H1 (cell line): ENCODE measurements at regions not wholly inside any gene's neighbourhood (a gene's known extent, or its start where the extent isn't known, plus 50 kb on each side); places are given as distances from the start of the nearest gene placed in this dataset.

Experiments
- CTCF ChIA-PET: fragments of 300-600 bp; sonication (Branson Sonifier 250); formaldehyde crosslinking; loops from one replicate; lab custom pipeline; 2021; ENCODE audit not compliant: partially characterized antibody; lab: Charles Lee
- POLR2A ChIA-PET: fragments of 300-600 bp; sonication (Branson Sonifier 250); formaldehyde crosslinking; loops from one replicate; lab custom pipeline; 2021; ENCODE audit warnings: inconsistent platforms; ENCODE audit not compliant: partially characterized antibody; lab: Charles Lee
- DNase-seq, 2 experiments: peaks; one replicate each; pipeline versions ENCODE4 v3.0.0 to v3.0.0-alpha.2; 2010 to 2022; ENCODE audit warnings: low spot score in 2 of 2, low read depth in 1 of 2, mixed read lengths in 1 of 2
- FAIRE-seq: peaks from 2 replicates; lab custom pipeline; 2011; peaks lifted over from hg19 to GRCh38; lab: Jason Lieb, UNC
- H2AFZ ChIP-seq: 2 replicates; pipeline ENCODE4 v1.8.1; 2012; ENCODE audit warnings: low read length, inconsistent platforms
- H2AK5ac ChIP-seq: 2 replicates; pipeline ENCODE4 v1.6.1; 2013; ENCODE audit warnings: low read depth, low read length
- H2BK120ac ChIP-seq: replicated peaks from 2 replicates; pipeline ENCODE3; 2013; ENCODE audit warnings: low read depth, low read length, inconsistent platforms
- H2BK12ac ChIP-seq: 2 replicates; pipeline ENCODE4 v1.6.1; 2013; ENCODE audit warnings: low read depth, low read length
- H2BK15ac ChIP-seq: 2 replicates; pipeline ENCODE4 v1.6.1; 2013; ENCODE audit warnings: low read length
- H2BK20ac ChIP-seq: 2 replicates; pipeline ENCODE4 v1.6.1; 2013; ENCODE audit warnings: low read length
- H2BK5ac ChIP-seq: 2 replicates; pipeline ENCODE4 v1.6.1; 2013; ENCODE audit warnings: low read depth, low read length
- H3K14ac ChIP-seq: 2 replicates; pipeline ENCODE4 v1.6.1; 2013; ENCODE audit warnings: inconsistent platforms; ENCODE audit not compliant: insufficient read length
- H3K18ac ChIP-seq: 2 replicates; pipeline ENCODE4 v1.6.1; 2013; ENCODE audit warnings: low read length; ENCODE audit errors: extremely low read depth
- H3K23ac ChIP-seq: 2 replicates; pipeline ENCODE4 v1.6.1; 2013; ENCODE audit warnings: inconsistent platforms; ENCODE audit not compliant: insufficient read length
- H3K23me2 ChIP-seq: 2 replicates; pipeline ENCODE4 v1.6.1; 2013; ENCODE audit warnings: low read depth, low read length
- H3K27ac ChIP-seq: 2 replicates; pipeline ENCODE4 v1.6.1; 2011; ENCODE audit warnings: low read depth, low read length, inconsistent platforms
- H3K27me3 ChIP-seq, 4 experiments: replicated peaks in 1 of 4; 1 replicate in 1 of 4; 2 replicates in 3 of 4; pipeline versions ENCODE4 v1.6.1 to v1.8.1; 2011 to 2013; ENCODE audit warnings: low read length in 3 of 4, mild to moderate bottlenecking in 3 of 4, inconsistent platforms in 2 of 4, mixed read lengths in 2 of 4, moderate library complexity in 1 of 4; ENCODE audit not compliant: control insufficient read depth in 3 of 4, insufficient read depth in 3 of 4; ENCODE audit errors: extremely low read depth in 1 of 4
- H3K36me3 ChIP-seq, 4 experiments: 2 replicates each; pipeline versions ENCODE4 v1.6.1 to v1.8.1; 2011 to 2013; ENCODE audit warnings: mild to moderate bottlenecking in 4 of 4, low read length in 3 of 4, moderate library complexity in 2 of 4, control low read depth in 1 of 4, inconsistent platforms in 1 of 4; ENCODE audit not compliant: insufficient read depth in 4 of 4, control insufficient read depth in 2 of 4
- H3K4ac ChIP-seq: replicated peaks from 2 replicates; pipeline ENCODE3; 2013; ENCODE audit warnings: low read length, low read depth, mixed read lengths, inconsistent platforms; ENCODE audit not compliant: insufficient read length
- H3K4me1 ChIP-seq, 4 experiments: replicated peaks in 1 of 4; 1 replicate in 1 of 4; 2 replicates in 3 of 4; pipeline versions ENCODE4 v1.6.1 to v1.8.1; 2011 to 2013; ENCODE audit warnings: low read length in 3 of 4, inconsistent platforms in 2 of 4, mixed read lengths in 1 of 4; ENCODE audit not compliant: insufficient read depth in 4 of 4, control insufficient read depth in 3 of 4
- H3K4me2 ChIP-seq, 2 experiments: 2 replicates each; pipeline versions ENCODE4 v1.6.1 to v1.8.1; 2011 to 2013; ENCODE audit warnings: low read depth in 2 of 2, low read length in 2 of 2, control low read depth in 1 of 2, inconsistent platforms in 1 of 2, mild to moderate bottlenecking in 1 of 2; ENCODE audit not compliant: insufficient read depth in 1 of 2
- H3K4me3 ChIP-seq, 4 experiments: fragments of 200-600, 300-600 bp in 1 of 4; sonication (generic), shearing (Covaris generic), sonication (Bioruptor Twin) in 1 of 4; 2 replicates each; pipeline versions ENCODE4 v1.5.1 to v1.8.1; 2011 to 2016; ENCODE audit warnings: low read length in 4 of 4, low read depth in 3 of 4, control low read depth in 2 of 4, inconsistent platforms in 2 of 4, mild to moderate bottlenecking in 2 of 4, mixed read lengths in 1 of 4, moderate library complexity in 1 of 4; ENCODE audit not compliant: insufficient read depth in 2 of 4; ENCODE audit errors: extremely low read depth in 1 of 4
- H3K56ac ChIP-seq: replicated peaks from 2 replicates; pipeline ENCODE3; 2013; ENCODE audit warnings: low read depth, mild to moderate bottlenecking, mixed read lengths, low read length, inconsistent platforms; ENCODE audit not compliant: insufficient read length
- H3K79me1 ChIP-seq: 2 replicates; pipeline ENCODE4 v1.6.1; 2013; ENCODE audit warnings: low read depth, low read length, control low read depth
- H3K79me2 ChIP-seq, 2 experiments: 2 replicates each; pipeline versions ENCODE4 v1.6.1 to v1.8.1; 2012 to 2013; ENCODE audit warnings: low read length in 2 of 2, mild to moderate bottlenecking in 2 of 2, inconsistent platforms in 1 of 2; ENCODE audit not compliant: insufficient read depth in 2 of 2, control insufficient read depth in 1 of 2
- H3K9ac ChIP-seq, 4 experiments: replicated peaks in 1 of 4; 1 replicate in 1 of 4; 2 replicates in 3 of 4; pipeline versions ENCODE4 v1.6.1 to v1.8.1; 2011 to 2013; ENCODE audit warnings: low read depth in 3 of 4, low read length in 3 of 4, control low read depth in 2 of 4, mild to moderate bottlenecking in 2 of 4, moderate library complexity in 2 of 4, inconsistent platforms in 1 of 4; ENCODE audit errors: extremely low read depth in 1 of 4
- H3K9me3 ChIP-seq, 2 experiments: 2 replicates each; pipeline versions ENCODE4 v1.6.1 to v1.8.1; 2012 to 2013; ENCODE audit warnings: mild to moderate bottlenecking in 2 of 2, moderate library complexity in 2 of 2, control low read depth in 1 of 2, inconsistent platforms in 1 of 2, low read depth in 1 of 2, low read length in 1 of 2, mixed read lengths in 1 of 2; ENCODE audit not compliant: insufficient read depth in 2 of 2
- H4K20me1 ChIP-seq, 2 experiments: replicated peaks in 1 of 2; 2 replicates each; pipeline versions ENCODE3 to v1.8.1; 2011 to 2013; ENCODE audit warnings: inconsistent platforms in 2 of 2, low read length in 2 of 2, mild to moderate bottlenecking in 1 of 2; ENCODE audit not compliant: insufficient read depth in 2 of 2, control insufficient read depth in 1 of 2
- H4K5ac ChIP-seq: 2 replicates; pipeline ENCODE4 v1.6.1; 2013; ENCODE audit warnings: low read length, low read depth, mixed read lengths, inconsistent platforms; ENCODE audit not compliant: insufficient read length
- H4K8ac ChIP-seq: 2 replicates; pipeline ENCODE4 v1.8.0; 2013; ENCODE audit warnings: mild to moderate bottlenecking, moderate library complexity, low read length, inconsistent platforms; ENCODE audit not compliant: insufficient read depth; ENCODE audit errors: extremely low read depth
- H4K91ac ChIP-seq: replicated peaks from 2 replicates; pipeline ENCODE3; 2013; ENCODE audit warnings: low read length, mixed read lengths, inconsistent platforms; ENCODE audit not compliant: insufficient read length
- BRCA1 ChIP-seq: IDR thresholded peaks from 2 replicates; pipeline ENCODE4 v1.6.1; 2012; ENCODE audit warnings: low read depth, low read length, improper control_type of control experiment
- MAFK ChIP-seq: IDR thresholded peaks from 2 replicates; pipeline ENCODE4 v1.6.1; 2012; ENCODE audit warnings: low read depth, mild to moderate bottlenecking, improper control_type of control experiment, low read length
- WGBS, 2 experiments: shearing (Covaris generic) in 1 of 2; methylation state at CpG; one replicate each; pipeline versions ENCODE4 v1.1.6 to v1.1.7; 2013 to 2015; ENCODE audit warnings: low lambda C conversion rate in 2 of 2, mixed read lengths in 2 of 2, inconsistent platforms in 1 of 2, low coverage in 1 of 2, missing lambda C conversion rate in 1 of 2; ENCODE audit not compliant: insufficient replicate concordance in 2 of 2, insufficient coverage in 1 of 2, insufficient read length in 1 of 2; ENCODE audit errors: extremely low coverage in 1 of 2, missing lambda C conversion rate in 1 of 2; 5-methylcytosine and 5-hydroxymethylcytosine counted together

- no peaks in the 10 kb centered on the region for H3K9me3 ChIP-seq
- no peak overlapping the region for H4K91ac ChIP-seq
- no peak overlapping the region for H2AK5ac ChIP-seq
- no peak overlapping the region for H3K56ac ChIP-seq
- CTCF ChIA-PET: interaction anchor here (0.6 kb wide), 1 partner anchor 381 kb away, joined by 3 read pairs; no protein-coding TSS in a partner anchor
- no peak overlapping the region for H3K18ac ChIP-seq
- H3K9ac ChIP-seq: no peak overlapping the region
- H3K79me2 ChIP-seq: no peaks in the 10 kb centered on the region
- H2BK20ac ChIP-seq: no peak overlapping the region
- H3K23me2 ChIP-seq: no peaks in the 10 kb centered on the region
- H3K27ac ChIP-seq: no peak overlapping the region
- H3K4me2 ChIP-seq: no peak overlapping the region
- no peak overlapping the region for H3K4me3 ChIP-seq
- DNase-seq: no peak
- no peak overlapping the region for H2BK120ac ChIP-seq
- H3K27me3 ChIP-seq: no peaks in the 10 kb centered on the region
- no peak overlapping the region for H4K5ac ChIP-seq
- H4K20me1 ChIP-seq: no peaks in the 10 kb centered on the region
- H3K14ac ChIP-seq: no peak overlapping the region
- POLR2A ChIA-PET: no interaction called here
- H2BK12ac ChIP-seq: no peak overlapping the region
- no peak overlapping the region for H2BK5ac ChIP-seq
- H3K4ac ChIP-seq: no peak overlapping the region
- no peak for TF ChIP-seq BRCA1
- no peak for TF ChIP-seq MAFK
- H2AFZ ChIP-seq: no peak overlapping the region
- H3K4me1 ChIP-seq: no peaks in the 10 kb centered on the region
- WGBS, 2 experiments: 84% methylated on average over 4 of the region's 4 CpGs; no CpG with 5 or more reads in 1 of the 2 experiments
- no peak overlapping the region for H4K8ac ChIP-seq
- no peaks in the 10 kb centered on the region for H3K36me3 ChIP-seq
- FAIRE-seq: no peak
- H3K23ac ChIP-seq: no peak overlapping the region
- no peak overlapping the region for H2BK15ac ChIP-seq
- no peaks in the 10 kb centered on the region for H3K79me1 ChIP-seq
Observed at GRCh38 chr9:13971415-13971814, 342.5 kb downstream of the NFIB start.
